Stimulated activated CD8-positive, alpha-beta memory T cell treated with anti-CD3 and anti-CD28 coated beads, Interleukin-15, amount 100 ng/mL, for 48 hours (primary cell): ENCODE measurements at regions not wholly inside any gene's neighbourhood (a gene's known extent, or its start where the extent isn't known, plus 50 kb on each side); places are given as distances from the start of the nearest gene placed in this dataset.

ENCODE experiments used
- DNase-seq, 2 donors: peaks; one replicate each; pipeline ENCODE4 v3.0.0-alpha.2; 2020; ENCODE audit warnings: low read depth in 2 of 2

DNA sequence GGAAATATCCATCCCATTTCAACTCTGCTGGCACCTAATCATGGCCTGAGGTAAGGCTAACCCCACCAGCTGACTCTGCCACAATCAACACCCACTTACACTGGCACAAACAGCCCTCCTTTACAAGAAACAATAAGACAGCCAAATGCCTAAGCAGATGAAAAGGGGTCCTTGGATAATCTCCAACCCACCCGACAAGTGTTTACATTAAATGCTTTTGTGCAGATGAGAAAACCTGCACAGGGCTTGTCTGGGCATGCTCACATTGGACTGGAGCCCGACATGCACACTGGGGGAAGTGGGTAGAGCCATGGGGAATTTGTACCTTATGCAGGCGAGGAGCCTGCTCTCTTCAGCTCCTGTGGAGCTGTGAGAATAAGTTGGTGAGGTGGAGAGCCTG is 138.9 kb upstream of the ITM2A start:
- DNase-seq = no peak

DNA sequence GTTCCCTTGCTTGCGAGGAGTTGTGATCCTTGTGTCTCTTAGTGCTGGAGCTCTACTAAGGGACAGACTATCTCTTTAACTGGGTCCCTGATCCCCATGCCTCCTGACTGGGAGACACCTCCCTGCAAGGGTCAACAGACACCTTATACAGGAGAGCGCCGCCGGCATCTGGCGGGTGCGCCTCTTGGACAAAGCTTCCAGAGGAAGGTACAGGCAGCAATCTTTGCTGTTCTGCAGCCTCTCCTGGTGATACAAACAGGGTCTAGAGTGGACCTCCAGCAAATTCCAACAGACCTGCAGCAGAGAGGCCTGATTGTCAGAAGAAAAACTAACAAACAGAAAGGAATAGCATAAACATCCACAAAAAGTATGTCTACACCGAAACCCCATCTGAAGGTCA is 115.6 kb upstream of the ITM2A start:
- DNase-seq = no peak

DNA sequence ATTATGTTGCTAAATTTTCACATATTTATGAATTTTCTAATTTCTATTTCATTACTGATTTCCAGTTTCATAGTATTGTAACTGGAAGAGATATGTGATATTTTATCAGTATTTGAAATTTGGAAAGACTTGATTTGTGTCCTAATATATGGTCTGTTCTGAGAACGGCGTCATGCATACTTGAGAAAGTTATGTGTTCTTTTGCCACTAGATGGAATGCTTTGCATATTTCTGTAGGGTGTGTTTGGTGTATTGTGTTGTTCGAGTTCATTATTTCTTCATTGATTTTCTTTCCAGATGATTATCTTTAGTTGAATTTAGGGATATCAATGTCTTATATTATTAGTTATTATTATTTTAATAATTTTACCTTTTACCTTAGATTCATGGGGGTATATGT is 110.6 kb upstream of the ITM2A start:
- DNase-seq = no peak

DNA sequence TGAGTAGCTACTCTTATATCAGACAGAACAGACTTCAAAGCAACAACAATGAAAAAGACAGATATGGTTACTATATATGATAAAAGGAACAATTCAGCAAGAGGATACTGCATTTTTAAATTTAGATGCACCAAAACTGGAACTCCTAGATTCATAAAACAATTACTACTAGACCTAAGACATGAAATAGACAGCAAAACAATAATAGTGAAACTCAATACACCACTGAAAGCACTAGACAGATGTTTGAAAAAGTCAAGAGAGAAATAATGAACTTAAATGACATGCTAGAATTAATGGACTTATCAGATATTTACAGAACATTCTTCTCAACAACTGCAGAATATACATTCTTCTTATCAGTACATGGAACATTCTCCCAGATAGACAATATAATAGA is 99.5 kb upstream of the ITM2A start:
- DNase-seq = no peak

DNA sequence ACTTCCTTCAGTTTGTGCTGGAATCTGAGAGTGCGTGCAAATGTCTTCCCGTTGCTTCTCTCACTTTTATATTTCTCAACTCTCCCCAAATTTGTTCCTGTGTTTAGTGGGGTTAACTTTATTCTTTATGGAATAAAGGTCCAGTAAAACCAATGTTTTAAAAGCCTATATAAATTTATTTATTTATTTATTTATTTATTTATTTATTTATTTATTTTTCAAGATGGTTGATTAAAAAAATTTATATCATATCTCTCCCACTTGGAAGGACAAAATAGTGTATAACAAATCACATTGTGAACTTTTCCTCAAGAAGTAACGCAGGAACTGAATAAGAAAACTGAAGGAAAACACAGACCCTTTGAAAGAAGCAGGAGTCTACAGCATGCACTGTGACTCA is 95.3 kb upstream of the ITM2A start:
- no peak for DNase-seq

DNA sequence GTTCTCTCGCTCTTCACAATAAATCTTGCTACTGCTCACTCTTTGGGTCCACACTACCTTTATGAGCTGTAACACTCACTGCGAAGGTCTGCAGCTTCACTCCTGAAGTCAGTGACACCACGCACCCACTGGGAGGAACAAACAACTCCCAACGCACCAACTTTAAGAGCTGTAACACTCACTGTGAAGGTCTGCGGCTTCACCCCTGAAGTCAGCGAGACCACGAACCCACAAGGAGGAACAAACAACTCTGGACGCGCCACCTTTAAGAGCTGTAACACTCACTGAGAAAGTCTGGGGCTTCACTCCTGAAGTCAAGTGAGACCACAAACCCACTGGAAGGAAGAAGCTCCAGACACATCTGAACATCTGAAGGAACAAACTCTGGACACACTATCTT is 89.5 kb upstream of the ITM2A start:
- DNase-seq = peak in 1 of 2 donors; percentile 2

DNA sequence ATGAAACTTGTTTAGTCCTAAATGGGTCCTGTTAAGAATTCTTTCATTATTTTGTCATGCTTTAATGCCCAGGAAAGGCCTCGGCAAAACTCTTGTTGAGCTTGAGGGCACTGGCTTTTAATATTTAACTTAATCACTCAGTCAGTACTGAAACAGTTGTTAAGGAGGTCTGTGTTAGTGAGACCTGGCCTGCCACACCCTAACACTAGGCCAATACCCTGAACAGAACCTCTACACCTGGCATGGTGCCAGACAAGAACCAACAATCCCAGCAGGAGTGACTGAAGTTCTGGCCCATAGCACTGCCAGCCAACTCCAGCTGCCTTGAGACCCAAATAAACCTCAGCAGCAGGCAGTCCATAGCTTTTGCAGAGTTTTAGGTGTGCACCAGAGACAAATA is 85.7 kb upstream of the ITM2A start:
- no peak for DNase-seq

DNA sequence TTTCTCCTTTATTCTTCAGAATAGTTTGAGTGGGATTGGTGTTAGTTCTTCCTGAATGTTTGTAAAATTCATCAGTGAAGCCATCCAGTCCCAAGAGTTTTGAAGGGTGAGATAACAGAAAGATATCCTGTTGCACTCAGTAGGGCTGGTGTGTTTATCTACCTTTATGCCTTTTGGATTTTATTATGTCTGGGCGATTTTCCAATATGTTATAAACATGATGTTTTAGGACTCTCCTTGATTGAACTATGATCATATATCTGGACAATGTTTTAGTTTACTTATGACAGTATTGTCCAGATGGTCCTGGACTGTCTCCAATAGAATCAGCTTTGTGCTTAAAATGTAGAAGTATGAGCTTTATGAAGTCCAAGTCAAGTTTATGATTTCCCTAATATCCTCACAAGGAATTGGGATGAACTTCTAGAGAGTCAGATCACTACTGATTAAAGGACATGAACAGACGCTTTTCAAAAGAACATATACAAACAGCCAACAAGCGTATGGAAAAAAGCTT is 77.6 kb upstream of the ITM2A start:
- DNase-seq = no peak

DNA sequence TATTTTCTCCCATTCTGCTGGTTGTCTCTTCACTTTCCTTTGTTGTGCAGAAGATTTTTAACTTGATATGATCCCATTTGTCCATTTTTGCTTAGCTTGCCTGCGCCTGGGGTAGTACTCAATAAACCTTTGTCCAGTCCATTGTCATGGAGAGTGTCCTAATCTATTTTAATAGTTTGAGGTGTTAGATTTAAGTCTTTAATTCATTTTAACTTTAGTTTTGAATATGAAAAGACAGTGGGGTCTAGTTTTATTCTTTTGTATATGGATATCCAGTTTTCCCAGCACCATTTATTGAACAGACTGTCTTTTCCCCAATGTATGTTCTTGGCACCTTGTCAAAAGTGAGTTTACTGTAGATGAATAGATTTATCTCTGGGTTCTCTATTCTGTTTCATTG is 76.0 kb upstream of the ITM2A start:
- no peak for DNase-seq

DNA sequence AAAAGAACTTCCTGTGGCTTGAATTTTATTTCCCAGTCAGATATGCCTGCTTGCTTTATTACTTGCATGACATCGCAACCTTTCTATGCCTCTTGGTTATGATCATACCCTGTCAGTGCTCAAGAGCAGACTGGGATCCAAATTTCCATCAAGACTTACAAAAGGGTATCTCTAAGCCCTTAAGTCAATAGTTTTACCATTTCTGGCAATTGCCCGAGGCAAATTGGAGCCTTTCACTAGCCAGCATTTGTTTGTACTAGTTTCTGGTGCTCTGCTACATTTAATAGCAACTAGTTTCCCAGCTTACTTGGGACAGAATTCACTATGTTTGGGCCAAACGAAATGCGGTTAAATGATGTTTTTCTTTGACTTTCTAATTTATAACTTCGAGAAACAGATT is 73.2 kb upstream of the ITM2A start:
- DNase-seq = no peak
